ENCODE measurements at regions not wholly inside any gene's neighbourhood (a gene's known extent, or its start where the extent isn't known, plus 50 kb on each side); places are given as distances from the start of the nearest gene placed in this dataset.
"Not testable (repeated sequence)": the region's sequence is repeated elsewhere in the genome, so short reads cannot be mapped to it uniquely, and the experiment has no call there.

- H3K4me3 Mint-ChIP-seq: no peak overlapping the region
- peaks cover 13% of the 10 kb centered on the region for H3K27me3 Mint-ChIP-seq
- no peak overlapping the region for H3K27ac Mint-ChIP-seq
- H3K4me1 Mint-ChIP-seq: no peaks in the 10 kb centered on the region
- ATAC-seq (no peak), DNase-seq (no peak)
- no peaks in the 10 kb centered on the region for H3K36me3 Mint-ChIP-seq (ENCODE audit: low read depth)
- H3K9me3 Mint-ChIP-seq: peaks cover 4% of the 10 kb centered on the region
These were observed 142.7 kb downstream of the GALR1 start for GRCh38 chr18:77392321-77392720.

GRCh38 chr18:77393519-77393918 is 143.9 kb downstream of the GALR1 start:
- no peak for ATAC-seq
- Mint-ChIP-seq H3K4me3 (no peak overlapping the region), H3K36me3 (ENCODE audit: low read depth) (no peaks in the 10 kb centered on the region), H3K9me3 (peaks cover 4% of the 10 kb centered on the region), H3K27me3 (peaks cover 13% of the 10 kb centered on the region), H3K27ac (no peak overlapping the region), H3K4me1 (no peaks in the 10 kb centered on the region)
- no peak for DNase-seq

GRCh38 chr18:77395953-77396352 is 146.3 kb downstream of the GALR1 start:
- no peak overlapping the region for H3K27ac Mint-ChIP-seq

GRCh38 chr18:77397056-77397455 is 147.4 kb downstream of the GALR1 start:
- ATAC-seq (no peak), DNase-seq (no peak)
- Mint-ChIP-seq H3K4me3 (no peak overlapping the region), H3K36me3 (ENCODE audit: low read depth) (no peaks in the 10 kb centered on the region), H3K4me1 (no peaks in the 10 kb centered on the region), H3K27ac (no peak overlapping the region), H3K9me3 (peaks cover 4% of the 10 kb centered on the region), H3K27me3 (peaks cover 6% of the 10 kb centered on the region)

More at GRCh38 chr18:77395953-77396352, 146.3 kb downstream of the GALR1 start:
- H3K36me3 Mint-ChIP-seq (ENCODE audit: low read depth): no peaks in the 10 kb centered on the region
- H3K9me3 Mint-ChIP-seq: peaks cover 4% of the 10 kb centered on the region
- peaks cover 9% of the 10 kb centered on the region for H3K27me3 Mint-ChIP-seq
- DNase-seq (no peak), ATAC-seq (no peak)
- H3K4me1 Mint-ChIP-seq: no peaks in the 10 kb centered on the region
- H3K4me3 Mint-ChIP-seq: no peak overlapping the region

GRCh38 chr18:77397617-77398016 is 148.0 kb downstream of the GALR1 start:
- H3K27ac Mint-ChIP-seq: no peak overlapping the region
- H3K36me3 Mint-ChIP-seq (ENCODE audit: low read depth): no peaks in the 10 kb centered on the region
- no peak overlapping the region for H3K4me3 Mint-ChIP-seq
- no peak for DNase-seq
- no peaks in the 10 kb centered on the region for H3K9me3 Mint-ChIP-seq
- H3K27me3 Mint-ChIP-seq: peaks cover 4% of the 10 kb centered on the region
- H3K4me1 Mint-ChIP-seq: no peaks in the 10 kb centered on the region
- no peak for ATAC-seq

GRCh38 chr18:77400561-77400960 is 150.9 kb downstream of the GALR1 start:
- Mint-ChIP-seq H3K27ac (no peak overlapping the region), H3K9me3 (no peaks in the 10 kb centered on the region), H3K36me3 (ENCODE audit: low read depth) (no peaks in the 10 kb centered on the region), H3K4me3 (no peak overlapping the region), H3K27me3 (peaks cover 2% of the 10 kb centered on the region), H3K4me1 (no peaks in the 10 kb centered on the region)
- ATAC-seq (no peak), DNase-seq (no peak)

- Mint-ChIP-seq H3K27ac (no peak overlapping the region), H3K27me3 (peaks cover 2% of the 10 kb centered on the region), H3K9me3 (no peaks in the 10 kb centered on the region), H3K4me1 (no peaks in the 10 kb centered on the region), H3K4me3 (no peak overlapping the region), H3K36me3 (ENCODE audit: low read depth) (no peaks in the 10 kb centered on the region)
- ATAC-seq (no peak), DNase-seq (no peak)
These were observed 151.5 kb downstream of the GALR1 start for GRCh38 chr18:77401173-77401572.

GRCh38 chr18:77403969-77404535 is 154.4 kb downstream of the GALR1 start:
- Mint-ChIP-seq H3K27me3 (peaks cover 2% of the 10 kb centered on the region), H3K4me1 (no peaks in the 10 kb centered on the region), H3K27ac (no peak overlapping the region), H3K36me3 (ENCODE audit: low read depth) (no peaks in the 10 kb centered on the region), H3K4me3 (no peak overlapping the region), H3K9me3 (no peaks in the 10 kb centered on the region)
- ATAC-seq (no peak), DNase-seq (no peak)

- no peak for DNase-seq
- peaks cover 3% of the 10 kb centered on the region for H3K27me3 Mint-ChIP-seq
- no peaks in the 10 kb centered on the region for H3K36me3 Mint-ChIP-seq (ENCODE audit: low read depth)
- no peaks in the 10 kb centered on the region for H3K4me1 Mint-ChIP-seq
- H3K4me3 Mint-ChIP-seq: no peak overlapping the region
- no peaks in the 10 kb centered on the region for H3K9me3 Mint-ChIP-seq
- no peak for ATAC-seq
- no peak overlapping the region for H3K27ac Mint-ChIP-seq
These were observed 155.4 kb downstream of the GALR1 start for GRCh38 chr18:77405096-77405495.

- DNase-seq: no peak
- no peaks in the 10 kb centered on the region for H3K4me1 Mint-ChIP-seq
- no peak for ATAC-seq
- no peak overlapping the region for H3K27ac Mint-ChIP-seq
- H3K27me3 Mint-ChIP-seq: peaks cover 3% of the 10 kb centered on the region
- H3K4me3 Mint-ChIP-seq: no peak overlapping the region
- no peaks in the 10 kb centered on the region for H3K36me3 Mint-ChIP-seq (ENCODE audit: low read depth)
- no peaks in the 10 kb centered on the region for H3K9me3 Mint-ChIP-seq
These were observed 158.1 kb downstream of the GALR1 start for GRCh38 chr18:77407733-77408132.

GRCh38 chr18:77421546-77421945 is 171.9 kb downstream of the GALR1 start:
- DNase-seq; H3K36me3 Mint-ChIP-seq (ENCODE audit: low read depth); H3K27me3 Mint-ChIP-seq: not testable (repeated sequence)

GRCh38 chr18:77422974-77423867 is 173.6 kb downstream of the GALR1 start:
- no peak overlapping the region for H3K4me3 Mint-ChIP-seq
- H3K4me1 Mint-ChIP-seq: no peaks in the 10 kb centered on the region
- no peak for DNase-seq
- H3K27me3 Mint-ChIP-seq: peaks cover 10% of the 10 kb centered on the region
- H3K9me3 Mint-ChIP-seq: peaks cover 4% of the 10 kb centered on the region
- H3K36me3 Mint-ChIP-seq (ENCODE audit: low read depth): no peaks in the 10 kb centered on the region
- no peak for ATAC-seq
- no peak overlapping the region for H3K27ac Mint-ChIP-seq

More at GRCh38 chr18:77421546-77421945, 171.9 kb downstream of the GALR1 start:
- not testable (repeated sequence) for H3K4me3 Mint-ChIP-seq, ATAC-seq, H3K4me1 Mint-ChIP-seq, H3K27ac Mint-ChIP-seq, H3K9me3 Mint-ChIP-seq

GRCh38 chr18:77433076-77433475 is 183.4 kb downstream of the GALR1 start:
- Mint-ChIP-seq H3K9me3 (no peaks in the 10 kb centered on the region), H3K36me3 (ENCODE audit: low read depth) (no peaks in the 10 kb centered on the region), H3K4me1 (no peaks in the 10 kb centered on the region), H3K27ac (no peak overlapping the region), H3K4me3 (no peak overlapping the region), H3K27me3 (peaks cover 20% of the 10 kb centered on the region)
- DNase-seq (no peak), ATAC-seq (no peak)

- no peak for DNase-seq
- Mint-ChIP-seq H3K4me1 (no peaks in the 10 kb centered on the region), H3K36me3 (ENCODE audit: low read depth) (peaks cover 2% of the 10 kb centered on the region), H3K27ac (no peak overlapping the region), H3K27me3 (peaks cover 9% of the 10 kb centered on the region), H3K9me3 (no peaks in the 10 kb centered on the region), H3K4me3 (no peak overlapping the region)
- ATAC-seq: no peak
These were observed 190.2 kb downstream of the GALR1 start for GRCh38 chr18:77439888-77440287.

GRCh38 chr18:77442393-77442792 is 192.7 kb downstream of the GALR1 start:
- Mint-ChIP-seq H3K27me3 (peaks cover 9% of the 10 kb centered on the region), H3K27ac (no peak overlapping the region), H3K4me3 (no peak overlapping the region)

More at GRCh38 chr18:77442393-77442792, 192.7 kb downstream of the GALR1 start:
- peaks cover 2% of the 10 kb centered on the region for H3K36me3 Mint-ChIP-seq (ENCODE audit: low read depth)
- H3K9me3 Mint-ChIP-seq: no peaks in the 10 kb centered on the region
- H3K4me1 Mint-ChIP-seq: no peaks in the 10 kb centered on the region
- ATAC-seq: no peak
- DNase-seq: no peak
